A549 (cell line): ENCODE measurements at regions not wholly inside any gene's neighbourhood (a gene's known extent, or its start where the extent isn't known, plus 50 kb on each side); places are given as distances from the start of the nearest gene placed in this dataset.

Experiments
- ATAC-seq, 2 experiments: fragments of 200-7000 bp in 1 of 2; fragments of >200 bp in 1 of 2; cut with Nextera tagmentation in 1 of 2; cut with Tn5 transposase in 1 of 2; 3 replicates each; pipeline versions ENCODE4 v1.8.0 to v1.9.1; 2018 to 2020; ENCODE audit warnings: mild to moderate bottlenecking in 1 of 2, moderate library complexity in 1 of 2
- CTCF ChIA-PET: fragments of 300-600 bp; sonication (Branson Sonifier 250); formaldehyde crosslinking; extraction: SDS; loops from one replicate; lab custom pipeline; 2021; ENCODE audit warnings: antibody characterized with exemption, inconsistent platforms; lab: Yijun Ruan, JAX
- POLR2A ChIA-PET: fragments of 350-600 bp; formaldehyde crosslinking; extraction: SDS; loops from one replicate; lab custom pipeline; 2021; ENCODE audit warnings: antibody characterized with exemption, inconsistent platforms; lab: Yijun Ruan, JAX
- DNase-seq, 2 experiments: peaks; one replicate each; pipeline versions ENCODE4 v3.0.0 to v3.0.0-alpha.2; 2011 to 2016; ENCODE audit warnings: low read depth in 1 of 2, low spot score in 1 of 2
- FAIRE-seq: peaks from 2 replicates; lab custom pipeline; 2011; peaks lifted over from hg19 to GRCh38; lab: Jason Lieb, UNC
- H3K27ac ChIP-seq, 2 experiments: fragments of >200 bp; sonication (Bioruptor Twin); formaldehyde crosslinking; 3 replicates each; pipeline ENCODE4 v1.5.1; 2016 to 2017
- H3K4me1 ChIP-seq: fragments of >200 bp; sonication (Bioruptor Twin); formaldehyde crosslinking; 3 replicates; pipeline ENCODE4 v1.6.1; 2016
- H3K4me2 ChIP-seq: fragments of >200 bp; sonication (Bioruptor Twin); formaldehyde crosslinking; 3 replicates; pipeline ENCODE4 v1.6.1; 2016
- H3K4me3 ChIP-seq: fragments of >200 bp; sonication (Bioruptor Twin); formaldehyde crosslinking; 3 replicates; pipeline ENCODE4 v1.5.1; 2016
- H3K9me3 ChIP-seq: fragments of >200 bp; sonication (Bioruptor Twin); formaldehyde crosslinking; 3 replicates; pipeline ENCODE4 v1.6.1; 2016
- ATOH8 ChIP-seq: fragments of 250-450 bp; sonication (Bioruptor Pico); IDR thresholded peaks from 2 replicates; pipeline ENCODE4 v1.5.0; 2020; ENCODE audit warnings: low read depth, mild to moderate bottlenecking, moderate library complexity
- BHLHE40 ChIP-seq: IDR thresholded peaks from 2 replicates; pipeline ENCODE4 v1.6.1; 2012; ENCODE audit warnings: low read depth, low read length, inconsistent platforms
- CBX2 ChIP-seq: fragments of 200-600 bp; sonication (generic); IDR thresholded peaks from 2 replicates; pipeline ENCODE4 v1.6.1; 2016; ENCODE audit warnings: low read depth, mild to moderate bottlenecking, borderline replicate concordance
- CEBPB ChIP-seq, 2 experiments: fragments of >200 bp in 1 of 2; sonication (Bioruptor Twin) in 1 of 2; formaldehyde crosslinking in 1 of 2; IDR thresholded peaks; 2 replicates each; pipeline ENCODE4 v1.6.1; 2012 to 2016
- CHD2 ChIP-seq: fragments of 150-350 bp; IDR thresholded peaks from 2 replicates; pipeline ENCODE4 v1.6.1; 2014; ENCODE audit warnings: low read length; ENCODE audit not compliant: partially characterized antibody
- CHD4 ChIP-seq: fragments of 200-600 bp; sonication (generic); IDR thresholded peaks from 2 replicates; pipeline ENCODE4 v1.6.1; 2016; ENCODE audit warnings: antibody characterized with exemption, mild to moderate bottlenecking, borderline replicate concordance
- CTCF ChIP-seq: fragments of >200 bp; sonication (Bioruptor Twin); formaldehyde crosslinking; IDR thresholded peaks from 3 replicates; pipeline ENCODE4 v1.5.1; 2016
- EHMT2 ChIP-seq: fragments of 200-600 bp; sonication (generic); IDR thresholded peaks from 2 replicates; pipeline ENCODE4 v1.6.1; 2016; ENCODE audit warnings: antibody characterized with exemption, low read depth, mild to moderate bottlenecking, moderate library complexity
- ELK1 ChIP-seq: fragments of 150-350 bp; IDR thresholded peaks from 2 replicates; pipeline ENCODE4 v1.6.1; 2014; ENCODE audit warnings: low read depth, mild to moderate bottlenecking, low read length
- EP300 ChIP-seq, 2 experiments: fragments of >200 bp; sonication (Bioruptor Twin); formaldehyde crosslinking; IDR thresholded peaks; 2 replicates in 1 of 2; 3 replicates in 1 of 2; pipeline ENCODE4 v1.6.1; 2016 to 2017
- GATA3 ChIP-seq: IDR thresholded peaks from 2 replicates; pipeline ENCODE4 v1.6.1; 2012; ENCODE audit warnings: borderline replicate concordance
- HES2 ChIP-seq: fragments of >200 bp; sonication (Bioruptor Twin); formaldehyde crosslinking; IDR thresholded peaks from 2 replicates; pipeline ENCODE4 v1.6.1; 2016
- HOXB5 ChIP-seq: fragments of 250-450 bp; sonication (Bioruptor Pico); IDR thresholded peaks from 2 replicates; pipeline ENCODE4 v1.5.0; 2020; ENCODE audit warnings: mild to moderate bottlenecking, moderate library complexity
- JUN ChIP-seq, 2 experiments: fragments of >200 bp; sonication (Bioruptor Twin); formaldehyde crosslinking; IDR thresholded peaks; 2 replicates in 1 of 2; 3 replicates in 1 of 2; pipeline ENCODE4 v1.6.1; 2016 to 2017
- JUNB ChIP-seq: fragments of >200 bp; sonication (Bioruptor Twin); formaldehyde crosslinking; IDR thresholded peaks from 2 replicates; pipeline ENCODE4 v1.6.1; 2016
- KDM1A ChIP-seq: fragments of 200-600 bp; sonication (generic); IDR thresholded peaks from 2 replicates; pipeline ENCODE4 v1.6.1; 2016; ENCODE audit warnings: low read depth, mild to moderate bottlenecking
- POLR2AphosphoS2 ChIP-seq: conservative IDR thresholded peaks from 2 replicates; pipeline ENCODE4 v1.6.1; 2012; ENCODE audit warnings: low read length, improper control_type of control experiment, inconsistent platforms
- RARB ChIP-seq: fragments of 250-450 bp; sonication (Bioruptor Pico); IDR thresholded peaks from 2 replicates; pipeline ENCODE4 v1.8.0; 2021; ENCODE audit warnings: mild to moderate bottlenecking, moderate library complexity
- RCOR1 ChIP-seq: fragments of 150-350 bp; IDR thresholded peaks from 2 replicates; pipeline ENCODE4 v1.6.1; 2014; ENCODE audit warnings: antibody characterized with exemption, low read length, low read depth
- REST ChIP-seq: fragments of 200-600 bp; sonication (generic); IDR thresholded peaks from 2 replicates; pipeline ENCODE4 v1.6.1; 2016; ENCODE audit warnings: antibody characterized with exemption, mild to moderate bottlenecking, moderate library complexity
- RNF2 ChIP-seq: fragments of 200-600 bp; sonication (generic); IDR thresholded peaks from 2 replicates; pipeline ENCODE4 v1.6.1; 2016; ENCODE audit warnings: low read depth, mild to moderate bottlenecking, antibody characterized with exemption, moderate library complexity, borderline replicate concordance
- SREBF2 ChIP-seq: fragments of 450-650 bp; IDR thresholded peaks from 2 replicates; pipeline ENCODE4 v1.6.1; 2014; ENCODE audit warnings: mild to moderate bottlenecking, moderate library complexity
- TP53 ChIP-seq: fragments of 250-450 bp; sonication (Bioruptor Pico); IDR thresholded peaks from 2 replicates; pipeline ENCODE4 v1.5.0; 2021; ENCODE audit warnings: mild to moderate bottlenecking, moderate library complexity
- ZFP36 ChIP-seq: fragments of 450-650 bp; IDR thresholded peaks from 2 replicates; pipeline ENCODE4 v1.6.1; 2014; ENCODE audit warnings: borderline replicate concordance; ENCODE audit not compliant: partially characterized antibody
- WGBS: methylation state at CpG from one replicate; pipeline ENCODE4 v1.1.6; 2017; ENCODE audit errors: missing lambda C conversion rate; 5-methylcytosine and 5-hydroxymethylcytosine counted together

GRCh38 chr20:39983183-39983582 lies 705.9 kb downstream of the MAFB start:
- Histone ChIP-seq H3K4me1 (no peaks in the 10 kb centered on the region), H3K9me3 (no peaks in the 10 kb centered on the region), H3K27ac (no peak overlapping the region), H3K4me3 (no peak overlapping the region), H3K4me2 (no peak overlapping the region)
- ChIA-PET POLR2A (no interaction called here), CTCF (no interaction called here)
- 18% methylated on average over 2 of the region's 2 CpGs for WGBS
- FAIRE-seq (no peak), DNase-seq (no peak), ATAC-seq (no peak)
- TF ChIP-seq CHD4 (no peak), EHMT2 (no peak), CTCF (no peak), ELK1 (no peak), CBX2 (no peak), BHLHE40 (no peak), JUNB (no peak), SREBF2 (no peak), REST (no peak), RNF2 (no peak), ATOH8 (no peak), HOXB5 (CRISPR knock-in tag) (no peak), POLR2AphosphoS2 (no peak)

- TF ChIP-seq RCOR1 = no peak
- TF ChIP-seq TP53 (CRISPR knock-in tag) = no peak
- TF ChIP-seq CHD2 = no peak
- TF ChIP-seq HES2 = no peak
- TF ChIP-seq EP300 (IDR thresholded peaks at IDR 0.05) = no peak
- TF ChIP-seq ZFP36 = no peak
- no peak for TF ChIP-seq GATA3
- TF ChIP-seq JUN (IDR thresholded peaks at IDR 0.05) = no peak
- TF ChIP-seq KDM1A = no peak
- TF ChIP-seq RARB (CRISPR knock-in tag) = no peak
- TF ChIP-seq CEBPB (IDR thresholded peaks at IDR 0.05) = no peak
- Histone ChIP-seq H3K4me3 (no peak overlapping the region), H3K9me3 (no peaks in the 10 kb centered on the region; the same call in 2 of the 3 replicates), H3K27ac (no peak overlapping the region), H3K4me1 (no peaks in the 10 kb centered on the region), H3K4me2 (no peak overlapping the region)
- no peak for DNase-seq
- FAIRE-seq = no peak
- WGBS = 3% methylated on average over 4 of the region's 6 CpGs
- CTCF ChIA-PET = no interaction called here
- ATAC-seq = no peak
- POLR2A ChIA-PET = no interaction called here
Measured at GRCh38 chr20:39974966-39975501, 714.0 kb downstream of the MAFB start.
